HG02970 (cell line): ENCODE measurements at regions not wholly inside any gene's neighbourhood (a gene's known extent, or its start where the extent isn't known, plus 50 kb on each side); places are given as distances from the start of the nearest gene placed in this dataset.

Source experiments
- ATAC-seq: cut with Tn5 transposase; IDR thresholded peaks from one replicate; pipeline ENCODE4 v1.9.1; 2021; ENCODE audit warnings: mild to moderate bottlenecking, moderate library complexity, moderate number of reproducible peaks; ENCODE audit not compliant: unreplicated experiment, low FRiP score

- no peak for ATAC-seq
Observed at GRCh38 chr15:91468871-91469580, 369.0 kb downstream of the SV2B start.

- no peak for ATAC-seq
Observed at GRCh38 chr15:91469632-91470567, 369.8 kb downstream of the SV2B start.

- no peak for ATAC-seq
Observed at GRCh38 chr15:91471468-91471867, 371.4 kb downstream of the SV2B start.

GRCh38 chr15:91472316-91472756 is 372.3 kb downstream of the SV2B start:
- no peak for ATAC-seq

- no peak for ATAC-seq
Observed at GRCh38 chr15:91473894-91474545, 374.0 kb downstream of the SV2B start.

GRCh38 chr15:91476861-91477260 is 376.6 kb upstream of the SLCO3A1 start:
- ATAC-seq, result no peak

GRCh38 chr15:91478717-91479191 is 374.8 kb upstream of the SLCO3A1 start:
- ATAC-seq, result no peak

GRCh38 chr15:91480426-91480825 is 373.1 kb upstream of the SLCO3A1 start:
- ATAC-seq, result no peak

- no peak for ATAC-seq
Observed at GRCh38 chr15:91482799-91483198, 370.7 kb upstream of the SLCO3A1 start.

- no peak for ATAC-seq
Observed at GRCh38 chr15:91484141-91484540, 369.4 kb upstream of the SLCO3A1 start.

- no peak for ATAC-seq
Observed at GRCh38 chr15:91488452-91488851, 365.1 kb upstream of the SLCO3A1 start.

GRCh38 chr15:91490211-91490610 is 363.3 kb upstream of the SLCO3A1 start:
- no peak for ATAC-seq

GRCh38 chr15:91491101-91491950 is 362.2 kb upstream of the SLCO3A1 start:
- no peak for ATAC-seq

GRCh38 chr15:91496754-91497691 is 356.5 kb upstream of the SLCO3A1 start:
- ATAC-seq, result no peak

- no peak for ATAC-seq
Observed at GRCh38 chr15:91498046-91498748, 355.3 kb upstream of the SLCO3A1 start.

GRCh38 chr15:91498749-91499062 is 354.8 kb upstream of the SLCO3A1 start:
- ATAC-seq, result no peak

GRCh38 chr15:91499774-91500383 is 353.6 kb upstream of the SLCO3A1 start:
- ATAC-seq, result no peak

- ATAC-seq, result no peak
Observed at GRCh38 chr15:91508633-91509032, 344.9 kb upstream of the SLCO3A1 start.
